ENCODE measurements at regions not wholly inside any gene's neighbourhood (a gene's known extent, or its start where the extent isn't known, plus 50 kb on each side); places are given as distances from the start of the nearest gene placed in this dataset.

DNA sequence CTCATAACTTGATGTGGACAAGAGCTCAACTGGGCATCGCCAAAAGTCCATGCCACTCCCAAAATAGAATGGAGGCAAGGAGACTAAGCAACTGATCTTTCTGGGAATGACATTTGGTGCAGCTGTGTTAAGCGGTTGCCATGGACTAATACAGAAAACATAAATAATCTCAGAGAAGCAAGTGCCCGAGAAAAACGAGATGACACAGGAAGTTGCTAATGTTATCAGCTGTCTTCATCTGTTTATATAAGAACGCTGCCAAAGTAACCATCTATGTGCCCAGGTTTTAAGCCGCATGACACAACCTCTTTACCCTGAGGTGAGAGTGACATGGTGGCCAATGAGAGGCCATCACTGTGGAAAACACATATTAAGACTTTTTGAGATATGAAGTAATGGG, 54.9 kb upstream of the SACS start:
- no peak overlapping the region for H2BK5ac ChIP-seq (ENCODE audit: low read depth, low read length, poor library complexity, severe bottlenecking)
- no peaks in the 10 kb centered on the region for H3K79me1 ChIP-seq (replicated peaks; ENCODE audit: low read length, poor library complexity, severe bottlenecking)
- H3K14ac ChIP-seq (ENCODE audit: low read length in 2 of 2) = no peak overlapping the region
- H3K27ac ChIP-seq (ENCODE audit: low read length, poor library complexity, severe bottlenecking) = no peak overlapping the region
- H3K18ac ChIP-seq (ENCODE audit: low read depth in 1 of 2, low read length in 2 of 2) = no peak overlapping the region
- DNase-seq = peak; percentile 68
- H2AK5ac ChIP-seq (ENCODE audit: low read length, severe bottlenecking) = no peak overlapping the region
- H2AFZ ChIP-seq (ENCODE audit: low read depth, low read length) = no peak overlapping the region
- no peak overlapping the region for H3K9ac ChIP-seq (ENCODE audit: low read length)
- no peak overlapping the region for H2BK15ac ChIP-seq (ENCODE audit: low read depth, poor library complexity, severe bottlenecking)
- H3K4me3 ChIP-seq (ENCODE audit: insufficient read depth in 1 of 2, low read depth in 1 of 2, low read length in 2 of 2) = no peak overlapping the region
- no peaks in the 10 kb centered on the region for H3K4me1 ChIP-seq (ENCODE audit: control insufficient read depth, insufficient read depth, low read depth, low read length)
- no peak overlapping the region for H4K91ac ChIP-seq (ENCODE audit: low read length)
- H4K8ac ChIP-seq (ENCODE audit: low read length) = no peak overlapping the region
- H3K4me2 ChIP-seq (ENCODE audit: low read length, poor library complexity, severe bottlenecking) = no peak overlapping the region
- no peak overlapping the region for H3K23ac ChIP-seq (ENCODE audit: low read length in 2 of 2)
- H2BK12ac ChIP-seq (ENCODE audit: low read length in 2 of 2) = no peak overlapping the region
- H3K9me3 ChIP-seq (ENCODE audit: control insufficient read depth, low read length) = no peaks in the 10 kb centered on the region
- no peaks in the 10 kb centered on the region for H3K36me3 ChIP-seq (ENCODE audit: control insufficient read depth in 1 of 2, insufficient read depth in 2 of 2, low read depth in 1 of 2, low read length in 2 of 2)
- WGBS = 55% methylated on average over 6 of the region's 6 CpGs
- no peak overlapping the region for H3K4ac ChIP-seq (ENCODE audit: low read depth in 1 of 2, low read length in 2 of 2)
- H3K27me3 ChIP-seq (ENCODE audit: control insufficient read depth in 1 of 2, insufficient read depth in 1 of 2, low read length in 2 of 2) = peaks cover 0 to 14% of the 10 kb centered on the region in 2 experiments
- no peak overlapping the region for H2BK120ac ChIP-seq (ENCODE audit: low read depth, low read length)

GRCh38 chr13:23496255-23496654, 62.8 kb upstream of the SACS start:
- H3K27ac ChIP-seq (ENCODE audit: low read length, poor library complexity, severe bottlenecking) = no peak overlapping the region
- H3K18ac ChIP-seq (ENCODE audit: low read depth in 1 of 2, low read length in 2 of 2) = no peak overlapping the region
- H2BK120ac ChIP-seq (ENCODE audit: low read depth, low read length) = no peak overlapping the region
- H3K4me3 ChIP-seq (ENCODE audit: insufficient read depth in 1 of 2, low read depth in 1 of 2, low read length in 2 of 2) = no peak overlapping the region
- H3K4ac ChIP-seq (ENCODE audit: low read depth in 1 of 2, low read length in 2 of 2) = no peak overlapping the region
- peaks cover 0 to 57% of the 10 kb centered on the region in 2 experiments for H3K27me3 ChIP-seq (ENCODE audit: control insufficient read depth in 1 of 2, insufficient read depth in 1 of 2, low read length in 2 of 2)
- H3K23ac ChIP-seq (ENCODE audit: low read length in 2 of 2) = no peak overlapping the region
- 92% methylated on average over 2 of the region's 2 CpGs for WGBS
- H3K4me2 ChIP-seq (ENCODE audit: low read length, poor library complexity, severe bottlenecking) = no peak overlapping the region
- no peaks in the 10 kb centered on the region for H3K79me1 ChIP-seq (replicated peaks; ENCODE audit: low read length, poor library complexity, severe bottlenecking)
- no peaks in the 10 kb centered on the region for H3K4me1 ChIP-seq (ENCODE audit: control insufficient read depth, insufficient read depth, low read depth, low read length)
- no peak overlapping the region for H4K91ac ChIP-seq (ENCODE audit: low read length)
- no peak overlapping the region for H4K8ac ChIP-seq (ENCODE audit: low read length)
- H3K36me3 ChIP-seq (ENCODE audit: control insufficient read depth in 1 of 2, insufficient read depth in 2 of 2, low read depth in 1 of 2, low read length in 2 of 2) = no peaks in the 10 kb centered on the region
- H2AK5ac ChIP-seq (ENCODE audit: low read length, severe bottlenecking) = no peak overlapping the region
- H3K14ac ChIP-seq (ENCODE audit: low read length in 2 of 2) = no peak overlapping the region
- no peaks in the 10 kb centered on the region for H3K9me3 ChIP-seq (ENCODE audit: control insufficient read depth, low read length)
- H2BK15ac ChIP-seq (ENCODE audit: low read depth, poor library complexity, severe bottlenecking) = no peak overlapping the region
- H2BK5ac ChIP-seq (ENCODE audit: low read depth, low read length, poor library complexity, severe bottlenecking) = no peak overlapping the region
- no peak overlapping the region for H2BK12ac ChIP-seq (ENCODE audit: low read length in 2 of 2)
- no peak for DNase-seq
- H3K9ac ChIP-seq (ENCODE audit: low read length) = no peak overlapping the region
- H2AFZ ChIP-seq (ENCODE audit: low read depth, low read length) = no peak overlapping the region

GRCh38 chr13:23497191-23497590, 63.7 kb upstream of the SACS start:
- Histone ChIP-seq H3K4me1 (ENCODE audit: control insufficient read depth, insufficient read depth, low read depth, low read length) (peaks cover 3% of the 10 kb centered on the region), H3K18ac (ENCODE audit: low read depth in 1 of 2, low read length in 2 of 2) (no peak overlapping the region), H3K79me1 (replicated peaks; ENCODE audit: low read length, poor library complexity, severe bottlenecking) (no peaks in the 10 kb centered on the region)

GRCh38 chr13:23500849-23501248, 67.3 kb upstream of the SACS start:
- WGBS = 48% methylated on average over 2 of the region's 4 CpGs

More at GRCh38 chr13:23497191-23497590, 63.7 kb upstream of the SACS start:
- no peak overlapping the region for H3K4me3 ChIP-seq (ENCODE audit: insufficient read depth in 1 of 2, low read depth in 1 of 2, low read length in 2 of 2)
- no peak overlapping the region for H2BK120ac ChIP-seq (ENCODE audit: low read depth, low read length)
- H3K23ac ChIP-seq (ENCODE audit: low read length in 2 of 2) = no peak overlapping the region
- no peaks in the 10 kb centered on the region for H3K9me3 ChIP-seq (ENCODE audit: control insufficient read depth, low read length)
- H4K8ac ChIP-seq (ENCODE audit: low read length) = no peak overlapping the region
- no peak overlapping the region for H2AFZ ChIP-seq (ENCODE audit: low read depth, low read length)
- no peak for DNase-seq
- H3K14ac ChIP-seq (ENCODE audit: low read length in 2 of 2) = no peak overlapping the region
- no peak overlapping the region for H2BK5ac ChIP-seq (ENCODE audit: low read depth, low read length, poor library complexity, severe bottlenecking)
- H3K36me3 ChIP-seq (ENCODE audit: control insufficient read depth in 1 of 2, insufficient read depth in 2 of 2, low read depth in 1 of 2, low read length in 2 of 2) = no peaks in the 10 kb centered on the region
- H3K27me3 ChIP-seq (ENCODE audit: control insufficient read depth in 1 of 2, insufficient read depth in 1 of 2, low read length in 2 of 2) = peaks cover 0 to 57% of the 10 kb centered on the region in 2 experiments
- H4K91ac ChIP-seq (ENCODE audit: low read length) = no peak overlapping the region
- 95% methylated on average over 6 of the region's 6 CpGs for WGBS
- no peak overlapping the region for H3K4ac ChIP-seq (ENCODE audit: low read depth in 1 of 2, low read length in 2 of 2)
- no peak overlapping the region for H2AK5ac ChIP-seq (ENCODE audit: low read length, severe bottlenecking)
- no peak overlapping the region for H3K4me2 ChIP-seq (ENCODE audit: low read length, poor library complexity, severe bottlenecking)
- no peak overlapping the region for H3K9ac ChIP-seq (ENCODE audit: low read length)
- H2BK15ac ChIP-seq (ENCODE audit: low read depth, poor library complexity, severe bottlenecking) = no peak overlapping the region
- no peak overlapping the region for H2BK12ac ChIP-seq (ENCODE audit: low read length in 2 of 2)
- no peak overlapping the region for H3K27ac ChIP-seq (ENCODE audit: low read length, poor library complexity, severe bottlenecking)

More at GRCh38 chr13:23500849-23501248, 67.3 kb upstream of the SACS start:
- no peak overlapping the region for H2BK5ac ChIP-seq (ENCODE audit: low read depth, low read length, poor library complexity, severe bottlenecking)
- H3K9ac ChIP-seq (ENCODE audit: low read length) = peak overlapping the region; percentile 24
- H3K27ac ChIP-seq (ENCODE audit: low read length, poor library complexity, severe bottlenecking) = peak overlapping the region; percentile 36
- H4K91ac ChIP-seq (ENCODE audit: low read length) = no peak overlapping the region
- H3K18ac ChIP-seq (ENCODE audit: low read depth in 1 of 2, low read length in 2 of 2) = no peak overlapping the region
- H4K8ac ChIP-seq (ENCODE audit: low read length) = no peak overlapping the region
- H3K79me1 ChIP-seq (replicated peaks; ENCODE audit: low read length, poor library complexity, severe bottlenecking) = no peaks in the 10 kb centered on the region
- H2AK5ac ChIP-seq (ENCODE audit: low read length, severe bottlenecking) = no peak overlapping the region
- H3K4me3 ChIP-seq (ENCODE audit: insufficient read depth in 1 of 2, low read depth in 1 of 2, low read length in 2 of 2) = peak overlapping the region in 1 of 2 experiments; percentile 31
- no peak overlapping the region for H3K23ac ChIP-seq (ENCODE audit: low read length in 2 of 2)
- H3K4me1 ChIP-seq (ENCODE audit: control insufficient read depth, insufficient read depth, low read depth, low read length) = peaks cover 6% of the 10 kb centered on the region
- H3K4me2 ChIP-seq (ENCODE audit: low read length, poor library complexity, severe bottlenecking) = no peak overlapping the region
- H3K4ac ChIP-seq (ENCODE audit: low read depth in 1 of 2, low read length in 2 of 2) = no peak overlapping the region
- H2BK12ac ChIP-seq (ENCODE audit: low read length in 2 of 2) = no peak overlapping the region
- no peak overlapping the region for H2BK120ac ChIP-seq (ENCODE audit: low read depth, low read length)
- H2BK15ac ChIP-seq (ENCODE audit: low read depth, poor library complexity, severe bottlenecking) = no peak overlapping the region
- no peak overlapping the region for H3K14ac ChIP-seq (ENCODE audit: low read length in 2 of 2)
- DNase-seq = peak; percentile 70
- H3K36me3 ChIP-seq (ENCODE audit: control insufficient read depth in 1 of 2, insufficient read depth in 2 of 2, low read depth in 1 of 2, low read length in 2 of 2) = no peaks in the 10 kb centered on the region
- H3K9me3 ChIP-seq (ENCODE audit: control insufficient read depth, low read length) = no peaks in the 10 kb centered on the region
- H3K27me3 ChIP-seq (ENCODE audit: control insufficient read depth in 1 of 2, insufficient read depth in 1 of 2, low read length in 2 of 2) = peaks cover 0 to 37% of the 10 kb centered on the region in 2 experiments
- no peak overlapping the region for H2AFZ ChIP-seq (ENCODE audit: low read depth, low read length)
